GM21447 (cell line): ENCODE measurements at regions not wholly inside any gene's neighbourhood (a gene's known extent, or its start where the extent isn't known, plus 50 kb on each side); places are given as distances from the start of the nearest gene placed in this dataset.

Experiments used
- ATAC-seq: cut with Tn5 transposase; IDR thresholded peaks from one replicate; pipeline ENCODE4 v1.9.1; 2021; ENCODE audit not compliant: unreplicated experiment

DNA sequence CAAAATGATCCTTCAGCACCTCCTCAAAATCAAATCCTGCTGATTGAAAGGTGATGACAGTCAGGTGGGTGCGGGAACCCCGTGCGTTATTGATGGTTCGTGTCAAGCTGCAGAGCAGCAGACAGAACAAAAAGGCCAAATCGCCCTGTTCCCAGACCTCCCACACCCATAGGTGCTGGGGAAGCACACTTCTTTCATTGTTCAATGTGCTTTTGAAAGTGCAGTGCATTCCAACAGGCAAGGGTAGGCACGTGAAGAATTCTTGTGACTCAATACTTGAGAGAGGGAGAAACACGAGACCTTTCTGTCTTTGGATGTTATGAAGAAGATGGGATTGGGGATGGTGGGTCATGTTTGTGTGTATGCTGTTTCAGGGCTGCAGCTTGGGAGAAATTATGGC, 514.0 kb downstream of the MCTP2 start:
- ATAC-seq: no peak

DNA sequence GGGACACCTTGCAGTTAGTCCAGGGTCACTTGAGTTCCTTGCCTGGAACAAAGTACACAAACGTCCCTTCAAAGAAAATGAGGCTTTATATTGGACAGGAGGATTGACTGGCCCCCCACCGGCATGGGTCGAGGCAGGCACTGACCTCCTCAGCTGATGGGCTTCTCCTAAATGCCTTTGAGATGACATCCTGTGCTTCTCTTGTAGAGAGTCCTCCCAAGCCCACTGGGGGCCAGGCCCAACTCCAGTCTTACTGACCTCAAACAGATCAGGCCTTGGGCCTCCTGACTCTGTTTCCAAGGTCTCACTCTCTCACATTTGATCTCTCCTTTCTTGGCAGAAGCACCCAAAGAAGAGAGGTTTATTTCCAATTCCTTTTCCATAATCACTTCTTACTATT, 516.1 kb downstream of the MCTP2 start:
- no peak for ATAC-seq

DNA sequence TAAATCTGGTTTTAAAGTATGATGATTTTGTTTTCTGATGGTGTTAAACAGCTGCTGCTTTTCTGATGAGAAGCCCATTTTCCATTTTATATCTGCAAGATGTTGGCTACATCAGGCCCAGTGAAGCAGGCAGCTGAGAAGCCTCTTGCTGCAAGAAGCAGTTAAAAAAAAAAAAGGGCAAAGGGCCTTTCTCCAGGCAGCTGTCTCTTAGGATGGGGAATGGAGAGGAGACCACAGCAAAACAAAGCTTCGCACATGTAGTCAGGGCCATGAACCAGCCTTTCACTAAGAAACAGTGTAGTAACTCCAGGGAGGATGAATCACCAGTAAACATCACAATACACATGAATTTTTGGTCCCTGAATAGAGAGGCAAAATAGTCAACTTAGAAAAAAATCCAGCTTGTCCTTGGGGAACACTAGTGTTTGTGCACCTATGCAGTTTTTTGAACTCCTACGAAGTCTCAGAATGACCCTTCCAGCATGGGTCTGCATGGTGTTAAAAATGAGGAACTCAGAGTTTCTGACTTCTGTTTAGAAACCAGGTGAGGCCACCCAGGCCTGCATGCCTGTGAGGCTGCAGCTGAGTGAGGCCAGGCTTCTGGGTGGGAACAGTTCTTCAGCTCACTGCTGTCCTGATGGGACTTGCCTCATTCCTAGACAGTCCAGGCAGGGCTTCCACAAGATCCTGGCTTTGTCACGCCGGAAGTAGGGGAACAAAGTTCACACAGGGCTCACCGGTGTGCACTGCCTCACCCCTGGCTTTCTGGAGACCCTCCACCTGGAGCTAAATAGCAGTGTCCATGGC, 518.7 kb downstream of the MCTP2 start:
- peak; percentile 70 for ATAC-seq

DNA sequence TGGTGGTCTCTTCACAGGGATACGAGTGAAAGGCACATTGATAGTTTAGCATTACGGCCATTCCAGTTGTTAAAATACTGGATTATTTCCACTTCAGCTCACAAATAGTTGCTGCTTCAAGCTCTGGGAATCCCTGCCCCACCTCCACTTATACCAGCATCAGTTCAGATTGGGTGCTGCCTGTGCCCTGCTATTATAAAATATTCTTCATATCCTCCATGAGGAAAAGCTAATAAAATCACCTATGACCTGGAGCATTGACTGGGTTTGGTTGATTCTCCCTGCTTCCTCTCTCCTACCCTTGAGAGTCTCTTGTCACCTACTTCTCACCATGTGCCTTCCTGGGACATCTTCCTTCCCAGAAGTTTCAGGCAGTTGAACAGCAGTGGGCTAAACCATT, 529.0 kb downstream of the MCTP2 start:
- ATAC-seq: no peak

DNA sequence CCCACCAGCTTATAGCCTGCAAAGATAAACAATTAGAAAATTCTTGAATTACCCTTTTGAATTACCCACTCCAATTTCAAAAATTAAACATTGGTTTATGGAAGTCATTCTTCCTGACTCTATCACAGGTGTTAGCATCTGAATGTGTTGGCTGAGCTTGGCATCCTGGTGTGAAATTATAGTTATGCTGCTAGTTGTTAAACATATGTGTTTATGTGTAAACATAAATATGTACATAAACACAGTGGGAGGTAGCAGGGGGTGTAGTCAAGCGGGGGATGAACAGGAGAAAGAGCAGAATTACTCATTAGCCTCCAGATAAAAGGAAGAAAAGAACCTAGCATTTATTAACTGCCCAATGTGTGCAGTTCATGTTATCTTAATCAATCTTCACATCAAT, 530.2 kb downstream of the MCTP2 start:
- ATAC-seq: no peak

DNA sequence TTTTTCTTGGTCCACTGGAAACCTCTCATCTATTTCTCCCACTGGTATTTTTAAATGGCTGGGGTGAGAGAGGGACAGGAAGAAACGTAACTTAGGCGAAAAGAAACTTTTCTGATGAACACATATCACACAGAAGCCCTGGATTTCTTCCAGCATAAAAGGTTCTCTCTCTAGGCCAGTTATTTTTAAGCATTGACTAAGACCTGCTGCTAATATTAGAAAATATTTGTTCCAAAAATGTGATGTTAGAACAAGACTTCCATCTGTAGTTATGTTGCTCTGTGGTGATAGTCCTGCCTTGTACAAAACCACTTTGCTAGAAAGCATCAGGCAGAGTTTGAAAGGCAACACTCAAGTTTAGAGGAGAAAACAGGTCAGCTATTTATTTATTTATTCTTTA, 537.7 kb downstream of the MCTP2 start:
- ATAC-seq: no peak

DNA sequence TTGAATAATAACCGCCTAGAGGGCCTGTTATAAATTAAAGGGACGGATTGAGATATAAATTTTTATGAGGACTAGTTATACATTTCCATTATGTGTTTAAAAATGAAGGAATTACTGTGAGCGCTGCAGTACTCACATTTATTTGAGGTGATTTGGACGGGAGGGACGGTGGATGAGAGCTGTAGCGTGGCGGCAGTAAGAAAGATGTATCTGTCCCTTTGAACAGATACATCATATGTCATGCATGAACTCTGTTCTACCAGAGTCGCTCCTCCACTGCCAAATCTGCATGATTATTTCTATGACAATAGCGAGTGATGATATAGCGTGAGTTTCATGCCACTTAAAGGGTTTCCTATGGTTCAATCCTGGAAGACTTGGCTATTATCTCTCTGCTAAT, 538.8 kb downstream of the MCTP2 start:
- ATAC-seq: no peak

DNA sequence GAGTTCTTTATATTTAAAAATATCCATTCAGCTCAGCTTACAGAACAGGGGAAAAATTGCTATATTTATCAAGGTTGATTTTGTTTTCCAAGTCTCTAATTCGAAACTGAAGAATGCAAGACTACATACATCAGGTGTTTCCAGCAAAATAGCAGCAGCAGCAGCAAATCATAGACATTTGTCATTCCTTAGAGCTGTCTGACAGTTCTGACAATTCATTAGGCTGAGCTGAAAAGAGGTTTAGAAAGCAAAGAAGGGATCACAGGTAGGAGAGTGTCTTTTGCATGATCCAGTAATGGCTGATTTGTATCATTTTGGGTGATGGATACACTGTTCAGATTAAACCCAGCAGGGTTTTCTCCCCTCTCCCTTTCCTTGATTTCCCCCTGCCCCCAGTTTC, 545.7 kb downstream of the MCTP2 start:
- no peak for ATAC-seq

DNA sequence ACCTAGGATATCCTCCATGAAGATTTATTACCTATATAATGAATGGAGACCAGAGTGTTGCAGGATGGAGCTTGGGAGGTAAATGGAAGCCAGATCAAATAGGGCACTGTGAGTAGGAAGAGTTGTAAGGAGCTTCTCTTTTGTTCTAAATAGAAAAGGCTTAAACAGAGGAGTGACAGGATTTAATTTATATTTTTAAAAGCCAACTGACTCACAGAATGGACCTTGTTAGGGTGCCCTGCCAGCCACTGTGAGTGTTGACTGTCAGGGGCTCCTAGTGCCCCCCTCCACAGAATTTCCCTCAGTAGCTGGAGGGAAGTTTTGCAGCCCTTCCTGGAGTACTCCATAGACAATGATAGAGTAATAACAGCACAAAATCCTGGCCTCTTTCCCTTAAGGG, 547.5 kb downstream of the MCTP2 start:
- no peak for ATAC-seq

DNA sequence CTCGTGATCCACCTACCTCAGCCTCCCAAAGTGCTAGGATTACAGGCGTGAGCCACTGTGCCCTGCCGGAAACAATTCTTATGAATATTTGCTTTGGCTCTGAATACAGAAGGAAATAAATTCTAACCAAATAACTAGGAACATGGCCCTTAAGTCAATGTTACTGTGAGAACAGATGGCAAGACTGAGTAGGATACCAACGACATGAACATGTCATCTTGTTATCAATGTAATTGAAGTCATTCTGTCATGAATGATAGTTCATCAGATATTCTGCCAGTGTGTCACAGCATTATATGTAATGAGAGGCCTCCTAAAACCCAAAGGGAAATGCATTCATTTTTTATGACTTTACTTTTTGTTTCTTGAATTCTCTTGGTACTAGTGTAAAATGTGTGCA, 548.8 kb downstream of the MCTP2 start:
- ATAC-seq: no peak

DNA sequence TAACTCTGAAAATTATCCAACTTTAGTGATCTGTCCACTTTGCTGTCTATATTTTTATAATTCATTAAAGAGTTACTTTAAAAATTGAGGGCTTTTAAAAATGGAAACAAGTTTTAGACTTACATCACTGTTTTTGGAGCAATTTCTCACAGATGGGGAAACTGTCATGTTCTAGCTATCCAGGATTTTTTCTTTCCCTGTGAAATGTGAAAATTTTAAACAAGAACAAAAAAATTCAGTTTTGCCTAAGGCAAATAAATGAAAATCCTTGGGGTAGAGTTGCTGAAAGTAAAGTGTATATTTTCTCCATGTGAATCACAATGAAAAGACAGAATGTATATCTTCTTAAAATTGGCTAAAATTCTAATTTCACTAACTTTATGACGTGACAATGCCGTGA, 553.7 kb downstream of the MCTP2 start:
- no peak for ATAC-seq

DNA sequence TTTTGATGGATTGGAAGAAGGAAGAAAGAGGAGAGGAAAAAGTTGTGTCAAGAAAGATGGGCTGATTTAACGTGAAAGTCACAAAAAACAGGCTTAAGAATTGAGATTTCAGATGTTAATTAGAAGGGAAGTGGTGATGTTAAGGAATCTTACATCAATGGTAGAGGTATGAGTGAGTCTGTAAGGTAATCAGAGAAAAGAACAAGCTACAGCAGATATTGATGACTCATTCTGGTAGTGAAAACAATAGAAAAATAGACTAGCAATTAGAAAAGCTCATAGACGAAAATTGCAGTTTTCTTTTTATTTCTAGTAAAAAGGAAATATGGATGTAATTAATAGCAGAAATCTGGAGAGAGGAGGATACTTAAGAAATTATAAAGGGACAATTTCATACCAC, 559.6 kb downstream of the MCTP2 start:
- no peak for ATAC-seq

DNA sequence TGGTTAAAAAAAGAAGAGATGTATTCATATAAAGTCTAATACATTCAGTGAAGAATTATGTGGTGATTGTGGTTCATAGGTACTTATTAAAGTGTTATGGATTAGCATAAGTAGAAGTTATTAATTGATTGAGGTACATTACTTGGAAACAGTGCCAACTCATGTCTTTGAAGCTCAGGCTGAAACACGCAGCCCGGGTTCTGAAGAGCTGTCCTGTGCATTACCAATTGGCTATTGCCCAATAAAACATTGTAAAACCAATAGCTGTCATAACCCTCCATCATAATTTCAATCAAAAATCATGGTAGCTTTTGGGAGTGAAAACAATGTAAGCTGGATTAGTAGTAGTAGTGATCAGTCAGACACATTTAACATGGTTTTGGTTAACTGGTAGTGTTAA, 560.1 kb downstream of the MCTP2 start:
- no peak for ATAC-seq

DNA sequence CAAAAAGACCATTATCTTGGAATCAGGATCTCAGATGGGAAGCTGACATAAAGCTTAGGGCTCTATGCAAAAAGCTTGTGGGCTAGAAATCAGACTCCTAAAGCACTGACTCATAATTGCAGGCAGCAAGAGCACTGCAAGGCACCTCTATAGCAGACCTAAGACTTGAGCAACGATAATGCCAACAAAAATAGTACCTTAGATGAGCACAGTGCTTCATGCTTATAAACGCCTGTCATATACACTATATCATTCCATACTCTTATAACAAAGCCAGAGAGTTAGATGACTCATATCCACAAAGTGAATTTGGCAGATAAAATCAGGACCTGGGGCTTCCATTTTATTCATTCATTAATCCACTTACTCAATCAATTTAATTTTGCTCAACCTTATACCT, 560.8 kb downstream of the MCTP2 start:
- ATAC-seq: no peak

DNA sequence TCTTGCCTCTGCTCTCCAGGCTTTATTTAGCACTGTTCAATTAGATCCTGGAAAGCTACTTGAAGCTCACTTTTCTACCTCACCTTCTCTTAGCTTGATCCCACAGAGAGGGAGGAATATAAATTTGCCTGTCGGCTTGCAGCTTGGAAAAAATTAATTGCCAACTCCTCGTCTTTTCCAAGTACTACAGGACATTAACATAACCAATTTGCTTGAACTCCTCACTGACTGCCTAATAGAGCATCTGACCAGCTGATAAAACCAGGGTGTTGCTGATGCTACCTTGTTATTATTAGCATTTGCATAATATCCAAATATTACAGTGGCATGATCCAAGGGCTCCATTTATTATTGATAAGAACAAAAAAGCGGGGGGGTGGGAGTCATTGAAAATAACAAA, 561.8 kb downstream of the MCTP2 start:
- no peak for ATAC-seq

DNA sequence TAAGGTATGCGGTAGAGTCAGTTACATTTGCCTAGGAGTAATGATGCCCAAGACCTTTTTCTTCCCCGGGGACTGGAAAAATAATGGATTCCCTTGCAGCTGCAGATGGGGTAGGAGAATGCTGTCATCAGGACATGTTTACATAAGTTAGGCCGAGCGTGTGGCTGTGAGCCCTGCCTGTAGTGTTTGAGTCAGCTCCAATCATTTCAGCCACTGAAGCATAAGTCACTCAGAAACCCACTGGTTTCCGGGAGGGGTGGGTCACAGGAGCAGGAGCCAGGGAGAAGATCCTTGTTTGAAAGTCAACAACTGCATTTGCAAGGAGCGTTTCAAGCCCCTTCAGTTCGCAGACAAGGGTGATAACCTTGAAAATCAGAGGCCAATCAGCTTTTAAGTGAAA, 562.3 kb downstream of the MCTP2 start:
- no peak for ATAC-seq

DNA sequence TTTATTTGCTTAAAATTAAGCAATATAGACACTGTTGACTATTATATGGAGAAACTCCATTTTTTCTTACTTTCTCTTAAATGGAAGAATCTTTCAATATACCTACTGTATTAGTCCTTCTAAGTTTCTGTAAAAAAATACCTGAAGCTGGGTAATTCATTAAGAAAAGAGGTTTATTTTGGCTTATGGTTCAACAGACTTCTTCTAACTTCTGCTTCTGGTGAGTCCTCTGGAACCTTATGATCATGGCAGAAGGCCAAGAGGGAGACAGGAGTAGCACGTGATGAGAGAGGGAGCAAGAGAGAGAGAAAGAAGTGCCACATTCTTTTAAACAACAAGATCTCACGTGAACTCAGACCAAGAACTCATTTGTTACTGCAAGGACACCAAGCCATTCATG, 573.3 kb downstream of the MCTP2 start:
- ATAC-seq: no peak

DNA sequence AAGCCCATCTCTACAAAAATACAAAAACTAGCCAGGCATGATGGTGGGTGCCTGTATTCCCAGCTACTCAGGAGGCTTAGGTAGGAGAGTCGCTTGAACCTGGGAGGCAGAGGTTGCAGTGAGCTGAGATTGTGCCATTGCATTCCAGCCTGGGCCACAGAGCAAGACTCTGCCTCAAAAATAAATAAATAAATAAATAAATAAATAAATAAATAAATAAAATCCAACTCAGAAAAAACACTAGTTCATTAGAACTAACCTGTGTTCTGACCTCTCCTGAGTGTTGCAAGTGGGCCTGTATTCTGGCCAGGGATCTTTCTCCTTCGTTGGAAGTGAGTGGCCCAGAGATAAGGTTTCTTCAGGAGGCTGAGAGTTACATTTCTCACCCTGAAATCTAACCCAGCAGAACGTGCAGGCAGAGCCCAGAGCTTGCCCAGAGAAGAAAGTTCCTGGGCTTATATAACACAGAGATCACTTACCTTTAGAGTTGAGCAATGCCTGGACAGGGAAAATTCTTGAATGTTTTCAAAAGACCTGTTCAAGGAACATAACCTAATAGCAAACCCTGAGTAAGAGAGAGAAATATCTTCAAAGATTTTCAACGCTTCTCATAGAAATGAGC, 583.9 kb downstream of the MCTP2 start:
- ATAC-seq: no peak

DNA sequence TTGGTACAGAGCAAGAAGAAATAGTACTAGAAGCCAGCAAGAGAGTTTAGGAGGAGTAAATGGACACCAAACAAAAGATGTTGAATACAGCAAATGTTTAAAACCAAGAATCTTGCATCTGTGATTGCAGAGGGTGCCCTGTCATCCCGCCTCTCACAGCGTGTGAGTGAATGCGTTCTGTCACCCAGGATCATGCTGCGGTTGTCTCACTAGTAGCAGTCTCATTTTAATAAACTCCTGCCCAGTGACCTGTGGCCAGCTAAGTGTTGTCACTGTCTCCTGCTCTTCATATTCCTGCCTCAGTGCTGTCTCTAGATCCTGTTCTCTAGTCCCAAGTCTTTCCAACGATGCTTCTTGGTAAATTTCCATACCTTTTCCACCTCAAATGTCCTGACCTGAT, 584.6 kb downstream of the MCTP2 start:
- no peak for ATAC-seq

DNA sequence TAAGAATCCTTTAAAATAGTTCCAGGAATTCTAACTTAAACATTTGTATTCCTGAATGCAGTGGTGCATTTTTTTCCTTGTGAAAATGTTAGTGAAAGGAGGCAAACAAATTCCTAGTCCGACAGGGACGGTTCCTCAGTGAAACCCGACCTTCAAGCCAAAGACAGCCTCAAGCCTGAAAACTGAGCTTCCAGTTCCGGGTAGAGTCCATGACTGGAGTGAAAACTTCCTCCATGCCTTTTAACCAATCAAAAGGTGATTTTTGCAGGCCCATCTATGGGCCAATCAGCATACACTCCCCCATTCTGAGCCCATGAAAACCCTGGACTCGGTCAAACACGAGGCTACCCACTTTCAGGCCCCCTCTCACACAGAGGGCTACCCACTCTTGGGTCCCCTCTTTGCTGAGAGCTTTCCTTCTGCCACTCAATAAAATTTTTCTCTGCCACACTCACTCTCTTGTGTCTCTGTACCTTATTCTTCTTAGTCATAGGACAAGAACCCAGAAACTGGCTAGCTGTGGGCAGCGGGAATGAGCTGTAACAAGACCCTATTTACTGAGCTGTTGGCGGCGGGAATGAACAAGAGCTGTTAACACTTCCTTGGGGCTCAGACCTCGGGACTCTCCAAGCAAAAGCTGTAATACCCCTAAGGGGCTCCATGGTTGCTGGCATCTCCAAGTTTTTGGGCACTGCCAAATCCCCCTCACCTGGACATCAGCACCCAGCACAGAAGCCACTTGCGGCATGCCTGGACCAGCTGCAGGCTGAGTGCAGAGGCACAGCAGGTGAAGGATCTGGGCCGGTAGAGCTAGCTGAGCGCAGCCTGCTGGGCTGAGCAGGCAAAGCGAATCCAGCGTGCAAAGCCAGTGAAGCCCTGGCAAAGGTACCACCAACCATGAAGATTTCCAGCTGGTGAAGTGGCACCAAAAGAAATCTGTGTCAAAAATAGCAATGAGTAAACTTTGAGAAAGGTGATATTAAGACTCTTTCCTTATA, 598.8 kb downstream of the MCTP2 start:
- ATAC-seq: no peak

DNA sequence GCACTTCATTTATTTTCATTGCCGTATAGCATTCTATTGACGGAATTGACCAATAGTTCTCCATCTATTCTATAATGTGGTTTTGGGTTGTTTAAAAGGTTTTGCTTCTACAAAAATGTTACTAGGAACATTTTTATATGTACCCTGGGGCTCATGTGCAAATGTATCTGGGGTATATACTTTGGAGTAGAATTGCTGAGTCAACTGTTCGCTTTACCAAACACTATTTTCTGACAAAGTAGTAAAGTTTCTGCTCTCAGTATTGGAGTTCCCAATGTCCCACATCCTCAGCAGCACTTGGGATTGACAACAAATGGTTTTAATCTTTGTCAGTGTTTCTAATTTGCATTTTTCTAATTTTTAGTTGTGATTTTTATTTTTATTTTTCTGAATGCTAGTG, 602.6 kb downstream of the MCTP2 start:
- ATAC-seq: no peak

DNA sequence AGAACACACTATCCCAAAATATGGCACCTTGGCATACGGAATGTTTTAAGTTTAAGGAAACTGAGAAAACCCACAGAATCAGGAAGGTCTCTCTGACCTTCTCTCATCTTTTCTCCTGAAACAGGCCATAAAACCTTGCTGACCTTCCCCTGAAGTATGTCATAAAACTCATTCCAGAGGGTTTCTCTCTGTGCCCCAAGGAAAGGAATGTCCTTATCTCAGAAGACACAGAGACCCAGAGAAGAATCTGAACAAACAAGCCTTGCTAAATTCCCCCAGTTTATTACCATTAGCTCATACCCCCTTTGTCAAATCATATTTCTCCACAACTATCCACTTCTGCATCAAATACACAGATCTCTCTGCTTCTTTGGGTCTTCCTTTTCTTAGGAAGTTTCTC, 603.1 kb downstream of the MCTP2 start:
- ATAC-seq: no peak
